NCI-H128 (cell line): ENCODE measurements at regions not wholly inside any gene's neighbourhood (a gene's known extent, or its start where the extent isn't known, plus 50 kb on each side); places are given as distances from the start of the nearest gene placed in this dataset.

Experiments
- DNase-seq: peaks from one replicate; lab custom pipeline; 2025; ENCODE audit not compliant: unreplicated experiment; lab: John Stamatoyannopoulos, UW

DNA sequence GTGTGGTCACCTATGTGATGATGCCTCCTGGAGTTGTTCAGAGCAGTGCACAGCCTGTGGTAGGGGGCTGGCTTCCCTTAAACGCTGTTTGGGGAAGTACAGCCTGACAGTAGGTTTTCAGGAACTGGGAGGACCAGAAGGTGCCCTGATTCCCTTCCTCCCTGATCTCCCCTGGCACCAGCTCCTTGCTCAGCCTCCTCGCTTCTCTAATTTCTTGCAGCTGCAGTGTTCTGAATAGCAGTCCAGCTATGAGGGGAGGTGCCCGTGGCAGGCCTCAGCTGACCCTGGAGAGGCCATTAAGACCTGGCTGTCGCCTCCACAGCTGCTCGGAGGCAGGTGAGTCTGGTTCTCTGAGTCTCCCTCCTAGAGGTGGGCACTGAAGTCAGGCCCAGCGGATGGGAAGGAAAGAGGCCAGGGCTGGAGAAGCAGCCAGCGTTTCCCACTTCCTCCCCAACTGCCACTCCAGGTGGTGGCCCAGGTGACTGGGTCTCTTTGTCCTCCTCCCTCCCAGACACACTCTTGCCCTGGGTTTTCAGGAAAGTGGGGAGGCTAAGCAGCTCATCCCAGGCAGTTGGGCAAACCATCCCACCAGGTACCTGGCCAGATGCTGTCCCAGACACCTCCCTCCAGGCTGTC lies 52.0 kb upstream of the RPL11 start:
- DNase-seq = no peak

DNA sequence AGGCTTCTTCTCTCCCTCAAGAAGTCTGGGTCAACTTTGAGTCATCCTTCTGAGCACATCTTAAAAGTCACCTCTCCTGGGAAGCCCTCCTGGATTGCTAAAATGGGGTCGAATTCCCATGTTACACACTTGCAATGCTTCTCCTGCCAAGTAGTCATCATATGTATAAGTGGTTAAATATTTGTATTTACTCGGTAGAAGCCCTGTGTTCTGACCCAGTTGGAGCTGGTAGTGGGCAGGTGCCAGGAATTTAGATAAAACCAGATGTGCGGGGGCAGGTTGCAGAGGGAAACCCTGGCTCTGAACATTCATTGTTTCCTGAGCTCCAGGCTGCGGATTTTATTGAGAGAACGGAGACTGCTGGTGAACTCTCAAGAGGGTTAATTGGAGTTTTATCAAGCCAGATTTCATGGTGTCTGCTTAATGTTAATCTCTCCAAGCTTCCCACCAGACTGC lies 52.8 kb upstream of the RPL11 start:
- no peak for DNase-seq

DNA sequence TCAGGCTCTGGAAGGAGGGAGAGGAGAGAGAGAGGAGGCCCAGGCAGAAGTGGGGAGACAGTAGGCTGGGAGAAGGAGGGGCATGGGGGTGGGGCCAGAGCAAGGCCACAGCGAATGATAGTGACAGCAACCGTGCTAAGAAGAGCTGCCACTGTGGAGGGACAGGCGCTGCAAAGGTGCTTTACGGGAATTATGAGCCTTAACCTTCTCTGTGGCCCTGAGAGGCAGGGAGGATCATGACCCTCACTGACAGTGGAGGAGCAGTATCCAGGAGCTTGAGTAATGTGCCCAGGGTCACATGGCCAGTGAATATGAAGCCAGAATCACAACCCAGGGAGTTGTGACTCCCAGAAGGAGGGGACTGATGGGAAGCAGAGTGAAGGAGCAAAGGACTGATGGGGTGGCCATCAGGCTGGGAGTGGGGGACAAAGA lies 53.4 kb upstream of the RPL11 start:
- DNase-seq = no peak

DNA sequence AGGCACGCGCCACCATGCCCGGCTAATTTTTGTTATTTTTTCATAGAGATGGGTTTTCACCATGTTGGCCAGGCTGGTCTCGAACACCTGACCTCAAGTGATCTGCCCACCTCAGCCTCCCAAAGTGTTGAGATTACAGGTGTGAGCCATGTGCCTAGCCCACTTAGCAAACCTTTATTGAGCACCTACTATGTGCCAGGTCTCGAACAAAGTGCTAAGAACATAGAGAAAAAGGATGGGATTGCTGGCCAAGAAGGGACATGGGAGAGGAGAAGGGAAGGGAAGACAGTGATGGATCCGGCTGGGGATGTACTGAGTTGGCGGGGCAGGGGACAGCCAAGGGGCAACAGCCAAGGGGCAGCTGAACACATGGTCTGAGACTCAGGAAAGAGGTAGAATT lies 55.6 kb upstream of the RPL11 start:
- no peak for DNase-seq

DNA sequence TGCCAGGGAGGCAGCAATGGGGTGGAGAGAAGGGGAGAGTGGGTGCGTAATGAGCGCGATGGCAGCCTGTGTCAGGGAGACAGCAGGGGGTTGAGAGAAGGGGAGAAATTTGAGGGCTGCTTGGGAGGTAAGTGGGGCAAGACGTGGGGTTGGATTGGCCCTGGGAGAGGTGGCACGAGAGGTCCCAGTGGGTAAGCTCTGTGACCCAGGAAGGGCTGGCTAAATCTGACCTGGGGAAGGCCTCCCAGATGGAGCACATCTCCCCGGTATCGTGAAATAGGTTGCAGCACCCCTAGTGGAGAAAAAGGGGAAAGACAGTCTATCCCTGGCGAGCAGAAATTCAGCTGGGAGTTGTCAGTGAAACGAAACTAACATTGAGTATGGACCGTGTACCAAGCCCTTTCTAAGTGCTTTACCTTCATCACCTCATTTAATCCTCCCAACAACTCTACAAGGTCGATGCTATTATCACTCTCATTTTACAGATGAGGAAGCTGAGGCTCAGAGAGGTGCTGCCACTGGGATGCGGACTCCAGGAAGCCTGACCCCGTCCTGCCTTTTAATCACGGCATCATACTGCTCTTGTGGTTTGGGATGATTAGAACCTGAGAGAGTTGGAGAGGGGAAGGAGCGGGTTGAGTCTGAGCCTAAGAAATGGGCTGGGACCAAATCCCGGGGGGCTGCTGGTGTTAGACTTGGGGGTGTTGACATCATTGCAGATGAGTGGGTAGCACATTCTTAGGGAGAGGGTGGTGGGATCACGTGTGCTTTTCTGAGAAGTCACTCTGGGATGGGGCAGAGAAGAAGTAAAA lies 56.6 kb upstream of the RPL11 start:
- DNase-seq = peak; percentile 21

DNA sequence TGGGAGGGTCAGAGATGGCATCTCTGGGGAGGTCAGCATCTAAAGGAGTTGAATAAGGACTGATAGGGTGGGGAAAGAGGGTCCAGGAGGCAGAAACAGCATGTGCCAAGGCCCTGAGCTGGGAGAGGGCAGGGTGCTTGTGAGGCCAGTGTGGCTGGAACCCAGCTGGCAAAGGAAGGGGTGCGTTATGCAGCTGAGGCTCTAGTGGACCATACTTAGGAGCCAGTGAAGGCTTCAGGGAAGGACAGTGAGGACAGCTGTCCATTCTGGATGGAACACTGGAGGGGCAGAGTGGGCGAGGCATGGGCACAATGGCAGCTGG lies 57.1 kb upstream of the RPL11 start:
- no peak for DNase-seq

DNA sequence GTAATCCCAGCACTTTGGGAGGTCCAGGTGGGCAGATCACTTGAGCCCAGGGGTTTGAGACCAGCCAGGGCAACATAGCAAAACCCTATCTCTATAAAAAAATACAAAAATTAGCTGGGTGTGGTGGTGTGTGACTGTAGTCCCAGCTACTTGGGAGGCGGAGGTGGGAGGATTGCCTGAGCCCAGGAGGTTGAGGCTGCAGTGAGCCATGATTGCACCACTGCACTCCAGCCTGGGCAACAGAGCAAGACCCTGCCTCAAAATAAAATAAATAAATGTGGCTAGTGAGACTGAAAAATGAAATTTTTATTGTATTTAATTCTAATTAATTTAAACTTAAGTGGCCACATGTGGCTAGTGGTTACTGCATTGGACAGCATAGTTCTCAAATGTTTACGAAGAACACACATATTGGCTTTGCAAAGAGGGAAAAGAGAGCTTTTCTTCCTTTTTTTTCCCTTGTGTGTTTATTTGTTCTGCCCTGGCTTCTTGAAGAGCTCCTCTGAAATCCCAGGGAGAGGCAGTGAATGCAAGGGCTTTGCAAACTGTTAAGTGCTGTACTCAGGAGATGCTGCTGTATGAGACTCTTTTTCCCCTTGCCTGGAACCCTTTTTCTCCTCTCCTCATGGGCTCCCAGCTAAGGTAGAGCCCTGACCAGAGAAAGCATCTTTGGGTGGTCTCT lies 59.0 kb upstream of the RPL11 start:
- DNase-seq = no peak

DNA sequence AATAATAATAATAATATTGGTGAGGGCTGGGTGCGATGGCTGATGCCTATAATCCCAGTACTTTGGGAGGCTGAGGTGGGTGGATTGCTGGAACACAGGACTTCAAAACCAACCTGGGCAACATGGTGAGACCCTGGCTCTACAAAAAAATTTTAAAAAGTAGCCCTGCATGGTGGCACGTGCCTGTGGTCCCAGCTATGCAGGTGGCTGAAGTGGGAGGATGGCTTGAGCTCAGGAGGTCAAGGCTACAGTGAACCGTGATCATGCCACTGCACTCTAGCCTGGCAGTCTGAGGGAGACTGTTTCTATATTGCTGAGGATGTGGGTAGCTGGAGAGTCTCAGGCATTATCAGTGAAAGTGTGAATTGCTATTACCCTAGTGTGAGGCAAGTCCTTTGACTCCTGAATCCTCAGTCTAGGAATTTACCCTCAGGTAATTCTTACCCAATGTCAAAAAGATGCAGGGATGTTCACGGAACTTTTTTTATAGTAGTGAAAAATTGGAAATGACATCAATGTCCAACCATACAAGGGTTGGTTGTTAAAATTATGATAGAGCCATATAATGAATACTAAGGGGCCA lies 61.8 kb upstream of the RPL11 start:
- DNase-seq = no peak

DNA sequence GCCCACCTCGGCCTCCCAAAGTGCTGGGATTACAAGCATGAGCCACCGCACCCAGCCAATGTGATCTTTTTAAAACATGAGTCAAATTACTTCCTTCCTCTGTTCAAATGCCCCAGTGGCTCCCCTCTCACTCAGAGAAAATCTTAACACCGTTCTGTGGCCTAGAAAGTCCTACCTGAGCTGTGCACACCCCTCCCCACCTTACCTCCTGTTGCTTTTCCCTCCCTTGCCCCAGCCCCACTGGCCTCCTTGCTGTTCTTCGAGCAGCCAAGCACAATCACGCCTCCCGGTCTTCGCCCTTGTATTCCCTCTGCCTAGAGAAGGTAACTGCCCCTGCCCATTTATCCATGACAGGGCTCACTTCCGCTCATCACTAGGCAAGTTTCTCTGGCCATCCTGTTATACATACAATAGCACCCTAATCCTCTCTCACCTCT lies 62.6 kb upstream of the RPL11 start:
- no peak for DNase-seq

DNA sequence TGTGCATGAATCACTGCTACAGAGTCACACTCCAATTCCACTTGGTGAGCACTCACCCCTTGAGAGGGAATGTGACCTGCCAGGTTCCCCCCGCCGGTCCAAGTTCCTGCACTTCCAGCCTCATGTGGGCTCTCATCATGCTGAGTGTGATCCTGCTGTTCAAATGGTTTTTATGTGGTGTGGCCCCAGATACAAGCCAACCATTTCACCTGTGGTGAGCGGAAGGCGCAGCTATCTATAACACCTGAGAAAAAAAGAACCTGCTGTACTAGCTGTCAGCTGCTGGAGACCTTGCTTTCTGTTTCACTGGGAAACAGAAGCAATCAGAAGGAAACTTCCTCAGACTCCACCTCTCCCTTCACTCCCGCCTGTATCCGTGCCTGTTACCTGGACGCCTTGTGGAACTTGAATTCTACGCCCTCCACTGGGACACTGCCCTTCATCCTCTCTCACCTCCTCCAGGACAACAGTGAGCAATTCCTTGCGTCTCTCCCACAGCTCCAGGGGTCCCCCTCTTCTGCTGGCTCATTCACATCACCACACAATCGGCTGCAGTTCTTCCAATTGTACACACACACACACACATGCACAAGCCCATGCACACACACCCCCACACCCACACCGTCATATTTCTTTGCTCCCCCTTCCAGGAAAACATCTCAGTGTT lies 64.4 kb upstream of the RPL11 start:
- DNase-seq = no peak

DNA sequence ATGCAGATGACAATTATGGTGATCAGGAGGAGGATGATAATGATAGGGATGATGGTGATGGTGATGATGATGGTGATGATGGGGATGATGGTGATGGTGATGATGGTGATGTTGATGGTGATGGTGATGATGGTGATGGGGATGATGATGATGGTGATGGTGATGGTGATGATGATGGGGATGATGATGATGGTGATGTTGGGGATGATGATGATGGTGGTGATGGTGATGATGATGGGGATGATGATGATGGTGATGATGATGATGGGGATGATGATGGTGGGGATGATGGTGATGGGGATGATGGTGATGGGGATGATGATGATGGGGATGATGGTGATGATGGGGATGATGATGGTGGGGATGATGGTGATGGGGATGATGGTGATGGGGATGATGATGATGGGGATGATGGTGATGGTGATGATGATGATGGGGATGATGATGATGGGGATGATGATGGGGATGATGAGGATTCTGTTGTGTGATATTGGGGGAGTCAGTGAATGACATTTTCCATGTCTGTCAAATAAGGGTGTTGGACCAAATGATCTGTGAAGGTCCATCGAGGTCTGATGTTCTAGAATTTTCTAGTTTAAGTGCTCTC lies 65.6 kb upstream of the RPL11 start:
- no peak for DNase-seq

DNA sequence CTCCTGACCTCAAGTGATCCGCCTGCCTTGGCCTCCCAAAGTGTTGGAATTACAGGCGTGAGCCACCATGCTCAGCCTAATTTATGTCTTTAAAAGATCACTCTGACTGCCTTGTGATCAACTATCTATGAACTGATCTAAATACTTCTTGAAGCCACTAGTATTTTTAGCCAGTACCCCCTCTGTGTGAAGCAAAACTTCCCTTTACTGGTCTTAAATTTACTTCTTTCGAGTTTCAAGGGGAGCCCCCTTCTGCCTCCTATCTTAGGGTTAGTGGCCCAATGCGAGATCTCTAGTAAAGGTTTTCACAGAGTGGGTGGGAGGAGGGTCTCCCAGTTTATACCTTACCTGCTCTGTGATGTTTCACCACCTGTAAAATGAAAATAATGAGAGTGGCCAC lies 66.1 kb upstream of the RPL11 start:
- no peak for DNase-seq

DNA sequence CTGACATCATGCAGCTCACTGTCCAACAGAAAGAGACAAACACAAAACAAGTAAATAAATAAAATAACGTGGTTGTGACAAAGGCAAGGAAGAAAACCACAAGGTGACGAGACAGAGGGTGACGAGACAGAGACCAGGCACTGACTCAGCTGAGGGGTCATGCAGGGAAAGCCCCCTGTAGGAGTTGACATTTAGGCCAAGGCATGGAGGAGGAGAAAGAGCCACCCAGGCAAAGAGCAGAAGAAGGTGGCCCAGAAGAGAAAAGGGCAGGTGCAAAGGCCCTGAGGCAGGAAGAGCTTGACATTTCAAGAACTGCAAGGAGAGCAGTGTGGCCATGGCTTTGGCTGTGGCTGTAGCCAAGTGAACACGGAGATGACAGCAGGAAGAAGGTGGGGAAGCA lies 65.1 kb upstream of the ID3 start:
- no peak for DNase-seq

DNA sequence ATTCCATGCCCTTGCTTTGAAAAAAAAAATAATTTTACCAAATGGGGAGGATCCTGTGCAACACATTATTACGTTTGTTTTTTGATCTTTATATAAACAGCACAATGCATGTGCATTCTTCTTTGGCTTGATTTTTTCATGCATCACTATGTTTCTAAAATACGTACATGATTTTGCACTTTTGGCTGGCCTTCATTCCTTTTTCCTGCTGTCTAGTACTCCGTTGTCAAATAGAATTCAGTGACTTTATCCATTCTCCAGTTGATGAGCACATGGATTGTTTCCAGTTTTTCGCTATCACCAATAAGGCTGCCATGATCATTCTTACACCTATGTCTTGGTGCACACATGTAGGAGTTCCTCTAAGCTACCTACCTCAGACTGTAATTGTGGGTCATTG lies 63.0 kb upstream of the ID3 start:
- no peak for DNase-seq

DNA sequence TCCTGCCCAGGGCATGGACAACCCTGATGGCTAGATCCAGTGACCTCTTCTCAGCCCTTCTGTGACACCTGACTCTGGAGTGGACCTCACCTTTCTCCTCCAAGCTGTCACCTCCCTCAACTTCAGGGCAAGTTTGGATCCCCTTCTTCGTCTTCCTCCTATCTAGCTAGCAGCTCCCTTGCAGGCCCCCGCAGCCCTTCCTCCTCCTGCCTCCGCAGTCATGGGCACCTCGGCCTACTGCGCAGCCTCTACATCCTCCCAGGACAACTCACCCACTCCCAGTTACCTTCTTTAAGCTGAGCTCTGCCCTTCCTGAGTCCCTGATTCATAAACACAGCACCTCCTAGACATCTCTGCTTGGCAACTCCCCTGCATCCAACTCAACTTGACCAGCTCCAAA lies 61.3 kb upstream of the ID3 start:
- DNase-seq = no peak

DNA sequence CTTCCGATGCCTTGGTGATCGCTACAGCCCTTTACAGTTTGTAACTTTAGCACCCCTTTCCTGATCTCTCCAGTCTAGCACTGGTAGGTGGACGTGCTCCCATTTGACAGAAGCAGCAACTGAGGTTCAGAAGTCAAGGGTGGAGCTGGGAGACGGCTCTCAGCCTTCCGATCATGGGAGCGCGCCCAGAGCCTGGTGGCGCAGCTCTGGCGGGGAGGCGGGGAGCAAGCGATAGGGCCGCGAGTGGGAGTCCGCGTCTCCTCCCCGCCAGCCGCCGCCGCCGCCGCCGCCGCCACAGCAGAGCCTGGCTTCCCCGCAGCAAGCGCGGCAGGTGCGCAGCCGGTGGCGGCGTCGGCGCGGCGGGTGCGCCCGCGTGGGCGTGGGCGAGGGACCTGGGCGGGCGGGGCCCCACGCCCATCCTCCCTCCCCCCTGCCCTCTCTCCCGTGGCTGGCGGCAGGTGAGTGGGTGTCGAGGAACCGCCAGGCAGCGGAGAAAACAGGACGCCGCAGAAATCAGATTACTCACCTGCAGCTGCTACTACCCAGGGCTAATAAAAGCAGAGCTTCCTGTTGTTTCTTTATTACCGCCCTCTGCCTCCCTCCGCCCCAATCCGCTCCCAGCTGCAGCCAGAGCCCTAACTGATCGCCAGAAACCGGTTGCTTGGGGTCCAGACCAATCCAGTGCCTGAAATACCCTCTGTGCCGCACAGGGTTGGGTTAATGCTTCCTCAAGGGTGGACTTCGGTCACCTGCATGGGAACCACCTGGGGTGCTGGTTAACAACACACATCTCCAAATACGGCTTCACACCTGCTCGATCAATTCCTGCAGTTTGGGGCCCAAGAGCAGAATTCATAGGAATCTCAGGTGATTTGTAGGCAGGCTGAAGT lies 60.2 kb upstream of the ID3 start:
- DNase-seq = peak; percentile 68

DNA sequence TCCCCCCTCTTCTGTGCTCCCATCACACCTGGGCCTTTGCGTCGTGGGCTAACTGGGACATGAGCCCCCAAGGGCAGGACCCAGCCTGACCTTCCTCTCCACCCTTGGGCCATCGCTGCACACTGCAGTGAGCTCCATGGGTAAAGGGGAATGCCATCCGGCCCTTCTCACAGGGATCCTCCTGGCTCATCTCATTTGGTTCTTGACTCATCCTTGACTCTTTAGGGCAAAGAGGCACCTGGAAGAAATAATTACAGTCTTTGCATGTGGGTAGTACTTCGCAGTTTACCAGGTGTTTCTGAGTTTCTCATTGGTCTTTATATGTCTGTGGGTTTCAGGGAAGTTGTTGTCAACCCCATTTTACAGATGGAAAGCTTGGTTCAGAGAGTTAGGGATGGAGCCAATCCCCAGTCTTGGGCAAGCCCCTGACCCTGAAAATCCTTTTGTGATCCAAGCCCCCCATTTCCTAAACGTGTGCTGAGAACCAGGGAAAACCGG lies 59.3 kb upstream of the ID3 start:
- no peak for DNase-seq

DNA sequence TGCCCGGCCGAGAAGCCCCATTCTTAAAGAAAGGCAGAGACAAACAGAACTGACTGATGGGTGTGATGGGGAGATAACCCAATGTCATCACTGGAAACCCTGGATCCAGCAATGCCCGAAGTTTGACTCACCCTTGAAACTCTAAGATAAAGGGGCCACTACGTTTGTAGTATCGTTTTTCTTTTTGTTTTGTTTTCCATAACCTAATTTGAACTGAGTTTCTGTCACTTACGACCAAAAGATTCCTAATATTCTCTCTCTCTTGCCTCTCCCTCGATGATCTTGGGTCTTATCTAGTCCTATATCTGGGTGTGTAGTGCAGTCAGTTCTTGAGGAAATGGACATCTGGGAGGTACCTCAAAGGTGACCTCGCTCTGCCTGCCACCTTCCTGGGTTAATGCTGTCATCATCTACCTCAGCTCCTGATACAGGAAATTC lies 57.8 kb upstream of the ID3 start:
- no peak for DNase-seq

DNA sequence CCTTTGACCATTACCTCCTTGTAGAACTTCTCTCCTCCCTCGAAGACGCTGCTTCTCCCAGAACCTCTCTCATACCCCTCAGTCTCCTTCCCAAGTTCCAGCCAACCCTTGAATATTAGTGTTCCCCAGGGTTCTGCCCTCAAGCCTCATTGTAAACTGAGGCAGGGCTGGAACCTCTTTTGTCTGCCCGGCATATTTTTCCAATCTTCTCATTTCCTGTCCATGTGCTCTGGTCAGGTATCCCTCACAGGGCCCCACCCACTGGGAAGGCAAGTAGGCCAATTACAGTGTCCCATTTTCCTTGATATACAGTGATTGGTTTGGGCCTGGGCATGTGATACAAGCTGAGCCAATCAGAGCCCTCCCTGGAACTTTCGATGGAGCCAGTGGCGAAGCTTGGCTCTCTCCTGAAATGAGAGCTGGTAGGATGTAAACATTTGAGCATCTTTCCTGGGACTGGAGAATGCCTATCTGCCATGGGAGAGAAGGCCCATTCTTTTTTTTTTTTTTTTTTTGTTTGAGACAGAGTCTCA lies 57.1 kb upstream of the ID3 start:
- no peak for DNase-seq
